IMR-90 (cell line): ENCODE measurements at regions not wholly inside any gene's neighbourhood (a gene's known extent, or its start where the extent isn't known, plus 50 kb on each side); places are given as distances from the start of the nearest gene placed in this dataset.

Experiments used
- ATAC-seq: fragments of 200-7000 bp; cut with Tn5 transposase; 2 replicates; pipeline ENCODE4 v1.9.1; 2020; ENCODE audit warnings: low read depth, mild to moderate bottlenecking, moderate library complexity
- BruUV-seq: library from RNA; stranded (reverse); fragments of 400-500 nt; replicated peaks from 2 replicates; lab custom pipeline; 2021; lab: Mats Ljungman, UMichigan
- CTCF ChIA-PET: fragments of 300-600 bp; formaldehyde crosslinking; extraction: SDS; loops from one replicate; lab custom pipeline; 2021; ENCODE audit warnings: antibody characterized with exemption; lab: Yijun Ruan, JAX
- POLR2A ChIA-PET: fragments of 300-600 bp; sonication (Branson Sonifier 250); formaldehyde crosslinking; loops from one replicate; lab custom pipeline; 2022; ENCODE audit warnings: antibody characterized with exemption; ENCODE audit not compliant: unreplicated experiment; lab: Charles Lee
- DNase-seq: peaks from one replicate; pipeline ENCODE4 v3.0.0; 2013
- H2AFZ ChIP-seq: replicated peaks from 2 replicates; pipeline ENCODE3; 2013; ENCODE audit warnings: low read length, mild to moderate bottlenecking; ENCODE audit not compliant: poor library complexity
- H2AK5ac ChIP-seq: 2 replicates; pipeline ENCODE4 v1.6.1; 2013; ENCODE audit warnings: low read depth, low read length, inconsistent platforms
- H2AK9ac ChIP-seq: replicated peaks from 2 replicates; pipeline ENCODE3; 2013; ENCODE audit warnings: mild to moderate bottlenecking, low read depth, low read length, moderate library complexity; ENCODE audit not compliant: poor library complexity
- H2BK120ac ChIP-seq: 2 replicates; pipeline ENCODE4 v1.6.1; 2013; ENCODE audit warnings: low read depth, low read length, inconsistent platforms
- H2BK15ac ChIP-seq: 3 replicates; pipeline ENCODE4 v1.6.1; 2013; ENCODE audit warnings: low read depth, low read length, inconsistent platforms
- H2BK20ac ChIP-seq: 2 replicates; pipeline ENCODE4 v1.6.1; 2013; ENCODE audit warnings: low read depth, mild to moderate bottlenecking, inconsistent platforms, low read length, moderate library complexity
- H2BK5ac ChIP-seq: 2 replicates; pipeline ENCODE4 v1.6.1; 2013; ENCODE audit warnings: mild to moderate bottlenecking, low read depth, low read length, inconsistent platforms; ENCODE audit not compliant: poor library complexity, severe bottlenecking
- H3K14ac ChIP-seq: replicated peaks from 2 replicates; pipeline ENCODE4 v1.6.1; 2013; ENCODE audit warnings: low read depth, low read length, inconsistent platforms
- H3K18ac ChIP-seq: 2 replicates; pipeline ENCODE4 v1.6.1; 2013; ENCODE audit warnings: low read depth, low read length, control low read depth
- H3K23ac ChIP-seq: 2 replicates; pipeline ENCODE4 v1.6.1; 2013; ENCODE audit warnings: low read depth, low read length, inconsistent platforms
- H3K27ac ChIP-seq: 2 replicates; pipeline ENCODE4 v1.5.1; 2013; ENCODE audit warnings: mild to moderate bottlenecking, control low read depth, low read length; ENCODE audit not compliant: insufficient read depth
- H3K27me3 ChIP-seq: 2 replicates; pipeline ENCODE4 v1.6.1; 2013; ENCODE audit warnings: low read length; ENCODE audit not compliant: control insufficient read depth, insufficient read depth
- H3K36me3 ChIP-seq: 2 replicates; pipeline ENCODE4 v1.6.1; 2013; ENCODE audit warnings: low read length, mixed read lengths; ENCODE audit not compliant: control insufficient read depth, insufficient read depth
- H3K4ac ChIP-seq: 2 replicates; pipeline ENCODE4 v1.6.1; 2013; ENCODE audit warnings: low read depth, low read length, inconsistent platforms
- H3K4me1 ChIP-seq: 2 replicates; pipeline ENCODE4 v1.6.1; 2013; ENCODE audit warnings: low read length, mixed read lengths; ENCODE audit not compliant: control insufficient read depth, insufficient read depth
- H3K4me2 ChIP-seq: 2 replicates; pipeline ENCODE4 v1.6.1; 2013; ENCODE audit warnings: low read depth, mild to moderate bottlenecking, control low read depth, low read length, moderate library complexity
- H3K4me3 ChIP-seq: 2 replicates; pipeline ENCODE4 v1.5.1; 2013; ENCODE audit warnings: low read depth, mild to moderate bottlenecking, control low read depth, low read length, moderate library complexity; ENCODE audit not compliant: insufficient read depth
- H3K56ac ChIP-seq: 2 replicates; pipeline ENCODE4 v1.6.1; 2013; ENCODE audit warnings: low read length, inconsistent platforms; ENCODE audit not compliant: insufficient read depth; ENCODE audit errors: extremely low read depth
- H3K79me1 ChIP-seq, 2 experiments: 2 replicates each; pipeline ENCODE4 v1.6.1; 2013; ENCODE audit warnings: low read length in 2 of 2, inconsistent platforms in 1 of 2, low read depth in 1 of 2
- H3K9ac ChIP-seq: 2 replicates; pipeline ENCODE4 v1.6.1; 2013; ENCODE audit warnings: low read depth, low read length, control low read depth
- H3K9me1 ChIP-seq: 2 replicates; pipeline ENCODE4 v1.6.1; 2013; ENCODE audit warnings: low read length, inconsistent platforms; ENCODE audit not compliant: insufficient read depth
- H3K9me3 ChIP-seq: 2 replicates; pipeline ENCODE4 v1.6.1; 2013; ENCODE audit warnings: low read length; ENCODE audit not compliant: control insufficient read depth, insufficient read depth
- H4K20me1 ChIP-seq: 2 replicates; pipeline ENCODE4 v1.6.1; 2013; ENCODE audit warnings: low read length, inconsistent platforms; ENCODE audit not compliant: insufficient read depth
- H4K5ac ChIP-seq: 2 replicates; pipeline ENCODE4 v1.6.1; 2013; ENCODE audit warnings: mild to moderate bottlenecking, low read depth, low read length, control low read depth
- H4K8ac ChIP-seq, 2 experiments: 2 replicates each; pipeline ENCODE4 v1.6.1; 2013; ENCODE audit warnings: low read depth in 2 of 2, low read length in 2 of 2, control low read depth in 1 of 2, inconsistent platforms in 1 of 2
- H4K91ac ChIP-seq: 2 replicates; pipeline ENCODE4 v1.6.1; 2013; ENCODE audit warnings: low read depth, low read length, inconsistent platforms; ENCODE audit not compliant: insufficient read depth
- BHLHE40 ChIP-seq: fragments of 150-350 bp; IDR thresholded peaks from 2 replicates; pipeline ENCODE4 v1.6.1; 2016; ENCODE audit warnings: mild to moderate bottlenecking, low read depth, low read length
- CEBPB ChIP-seq: IDR thresholded peaks from 2 replicates; pipeline ENCODE4 v1.6.1; 2012; ENCODE audit warnings: low read depth, low read length, improper control_type of control experiment
- CTCF ChIP-seq: conservative IDR thresholded peaks from 2 replicates; pipeline ENCODE4 v1.5.1; 2012; ENCODE audit warnings: mild to moderate bottlenecking, low read depth, low read length, improper control_type of control experiment
- ELK1 ChIP-seq: fragments of 150-350 bp; IDR thresholded peaks from 2 replicates; pipeline ENCODE4 v1.6.1; 2016; ENCODE audit warnings: low read depth, mild to moderate bottlenecking, low read length, moderate library complexity, borderline replicate concordance
- FOS ChIP-seq: fragments of 150-350 bp; IDR thresholded peaks from 2 replicates; pipeline ENCODE4 v1.6.1; 2016; ENCODE audit warnings: low read depth, low read length
- MAFK ChIP-seq: IDR thresholded peaks from 2 replicates; pipeline ENCODE4 v1.6.1; 2012; ENCODE audit warnings: low read depth, low read length, improper control_type of control experiment
- MAZ ChIP-seq: IDR thresholded peaks from 2 replicates; pipeline ENCODE4 v1.6.1; 2012; ENCODE audit warnings: low read depth, mild to moderate bottlenecking, low read length, improper control_type of control experiment, moderate library complexity, borderline replicate concordance
- NFE2L2 ChIP-seq: fragments of 150-350 bp; IDR thresholded peaks from 2 replicates; pipeline ENCODE4 v1.6.1; 2016; ENCODE audit warnings: low read depth, mild to moderate bottlenecking, low read length
- POLR2A ChIP-seq: IDR thresholded peaks from 2 replicates; pipeline ENCODE4 v1.6.1; 2012; ENCODE audit warnings: mild to moderate bottlenecking, low read depth, low read length
- RAD21 ChIP-seq: IDR thresholded peaks from 2 replicates; pipeline ENCODE4 v1.6.1; 2012; ENCODE audit warnings: low read length, improper control_type of control experiment
- RCOR1 ChIP-seq: IDR thresholded peaks from 2 replicates; pipeline ENCODE4 v1.6.1; 2012; ENCODE audit warnings: mild to moderate bottlenecking, low read length, improper control_type of control experiment; ENCODE audit not compliant: insufficient replicate concordance
- SMC3 ChIP-seq: fragments of 150-350 bp; IDR thresholded peaks from 2 replicates; pipeline ENCODE4 v1.6.1; 2016; ENCODE audit warnings: low read depth, mild to moderate bottlenecking, antibody characterized with exemption, low read length, moderate library complexity
- USF2 ChIP-seq: fragments of 150-350 bp; IDR thresholded peaks from 2 replicates; pipeline ENCODE4 v1.6.1; 2017; ENCODE audit warnings: mild to moderate bottlenecking, antibody characterized with exemption, low read length, low read depth
- WGBS, 2 experiments: methylation state at CpG; one replicate each; pipeline versions ENCODE4 v1.1.5 to v1.1.7; 2013; ENCODE audit warnings: missing lambda C conversion rate in 2 of 2; ENCODE audit not compliant: insufficient read length in 1 of 2; ENCODE audit errors: extremely low coverage in 2 of 2; 5-methylcytosine and 5-hydroxymethylcytosine counted together
- dilution Hi-C: fragments of 300-500 bp; cut with HindIII; formaldehyde crosslinking; loops from one replicate; pipeline ENCODE4 v1.14.3; 2018; ENCODE audit warnings: low sequenced_read_pairs; ENCODE audit not compliant: unreplicated experiment
- in situ Hi-C: fragments of 300-500 bp; cut with MboI; formaldehyde crosslinking; loops from 3 replicates; pipeline ENCODE4 v1.14.3; 2019; ENCODE audit warnings: low sequenced_read_pairs, inconsistent platforms, mixed read lengths
- intact Hi-C: fragments of 100-400 bp; cut with micrococcal nuclease; formaldehyde crosslinking; loops from 2 replicates; pipeline ENCODE4 v1.10.0; 2022

- H2AK5ac ChIP-seq: no peak overlapping the region
- no peaks in the 10 kb centered on the region for H4K20me1 ChIP-seq
- H4K8ac ChIP-seq: no peak overlapping the region
- H3K4ac ChIP-seq: no peak overlapping the region
- H2BK5ac ChIP-seq: no peak overlapping the region
- H3K18ac ChIP-seq: no peak overlapping the region
- H2AK9ac ChIP-seq: no peak overlapping the region
- no peak overlapping the region for H3K14ac ChIP-seq
- no peaks in the 10 kb centered on the region for H3K27me3 ChIP-seq
- in situ Hi-C loops (no loop called here), dilution Hi-C loops (no loop called here), intact Hi-C loops (no loop called here)
- H3K23ac ChIP-seq: no peak overlapping the region
- WGBS, 2 experiments: 40% methylated on average over 1 of the region's 7 CpGs; no CpG with 5 or more reads in 1 of the 2 experiments
- no peaks in the 10 kb centered on the region for H3K36me3 ChIP-seq
- TF ChIP-seq SMC3 (no peak), RAD21 (no peak), CTCF (no peak), CEBPB (no peak), ELK1 (no peak), MAZ (no peak), USF2 (no peak), FOS (no peak), NFE2L2 (no peak), RCOR1 (no peak), POLR2A (no peak), BHLHE40 (no peak), MAFK (no peak)
- H3K79me1 ChIP-seq: no peaks in the 10 kb centered on the region
- H3K9me3 ChIP-seq: no peaks in the 10 kb centered on the region
- ChIA-PET CTCF (no interaction called here), POLR2A (no interaction called here)
- H4K91ac ChIP-seq: no peak overlapping the region
- no peak overlapping the region for H2BK15ac ChIP-seq
- BruUV-seq: no TSS peak
- DNase-seq: no peak
- no peak for ATAC-seq
- H3K4me2 ChIP-seq: no peak overlapping the region
- H3K27ac ChIP-seq: no peak overlapping the region
- no peak overlapping the region for H2AFZ ChIP-seq
- no peaks in the 10 kb centered on the region; the same call in 1 of the 2 replicates for H3K9me1 ChIP-seq
- H3K56ac ChIP-seq: no peak overlapping the region
- H3K9ac ChIP-seq: no peak overlapping the region
- no peak overlapping the region for H2BK120ac ChIP-seq
- H3K4me1 ChIP-seq: no peaks in the 10 kb centered on the region
- H2BK20ac ChIP-seq: no peak overlapping the region
- H3K4me3 ChIP-seq: no peak overlapping the region
- H4K5ac ChIP-seq: no peak overlapping the region
These were observed 99.1 kb upstream of the MTHFD1L start for GRCh38 chr6:150766201-150766997.
